Aorta (tissue), 5 donors: ENCODE measurements at regions not wholly inside any gene's neighbourhood (a gene's known extent, or its start where the extent isn't known, plus 50 kb on each side); places are given as distances from the start of the nearest gene placed in this dataset.
"Not testable (repeated sequence)": the region's sequence is repeated elsewhere in the genome, so short reads cannot be mapped to it uniquely, and the experiment has no call there.

Experiments
- ATAC-seq: fragments of 200-7000 bp; cut with Tn5 transposase; one replicate; pipeline ENCODE4 v1.9.1; 2022; ENCODE audit warnings: moderate library complexity; ENCODE audit not compliant: low FRiP score
- DNase-seq, 2 donors: peaks; one replicate each; pipeline ENCODE4 v3.0.0-alpha.2; 2020
- H3K27ac ChIP-seq, 2 donors: one replicate each; pipeline ENCODE4 v1.5.1; 2013; ENCODE audit warnings: low read length in 2 of 2, mild to moderate bottlenecking in 2 of 2, moderate library complexity in 2 of 2, control low read depth in 1 of 2, inconsistent platforms in 1 of 2, low read depth in 1 of 2
- H3K27me3 ChIP-seq, 2 donors: one replicate each; pipeline ENCODE4 v1.6.1; 2013; ENCODE audit warnings: control low read depth in 1 of 2, low read length in 1 of 2, mild to moderate bottlenecking in 1 of 2, moderate library complexity in 1 of 2; ENCODE audit not compliant: insufficient read depth in 2 of 2, control insufficient read depth in 1 of 2
- H3K36me3 ChIP-seq, 2 donors: one replicate each; pipeline ENCODE4 v1.6.1; 2013; ENCODE audit warnings: control low read depth in 1 of 2, low read length in 1 of 2, mild to moderate bottlenecking in 1 of 2; ENCODE audit not compliant: insufficient read depth in 2 of 2, control insufficient read depth in 1 of 2
- H3K4me1 ChIP-seq, 2 donors: one replicate each; pipeline ENCODE4 v1.6.1; 2013; ENCODE audit warnings: low read length in 2 of 2, control low read depth in 1 of 2, mild to moderate bottlenecking in 1 of 2, moderate library complexity in 1 of 2; ENCODE audit not compliant: insufficient read depth in 2 of 2, control insufficient read depth in 1 of 2
- H3K4me3 ChIP-seq, 2 donors: one replicate each; pipeline ENCODE4 v1.5.1; 2013; ENCODE audit warnings: low read length in 2 of 2, control low read depth in 1 of 2, mild to moderate bottlenecking in 1 of 2
- H3K9me3 ChIP-seq: one replicate; pipeline ENCODE4 v1.6.1; 2013; ENCODE audit warnings: mild to moderate bottlenecking, low read length; ENCODE audit not compliant: control insufficient read depth
- WGBS, 2 donors: extraction: QIAGEN DNeasy Blood & Tissue Kit; methylation state at CpG; one replicate each; pipeline ENCODE4 v1.1.7; 2013; 5-methylcytosine and 5-hydroxymethylcytosine counted together
- intact Hi-C, 2 donors: fragments of 100-400 bp; cut with DNase I; formaldehyde crosslinking; loops; one replicate each; pipeline versions ENCODE4 v1.14.2 to v1.15.0; 2022
- donor health status: healthy with polysubstance abuse.
- donor health status: Bipolar disorder and iron deficiency.
- donor health status: DM: no; HTN: no; CAD: no.
- donor health status: DM: no; HTN: no; CAD: no.
- donor health status: DM: yes; HTN: yes; CAD: no.

GRCh38 chr1:191729742-191730141 is 428.5 kb upstream of the RGS18 start:
- WGBS, 2 donors, result 67 to 71% methylated on average over 3 of the region's 3 CpGs
- DNase-seq (no peak), ATAC-seq (no peak)
- peaks cover 0 to 1% of the 10 kb centered on the region in 2 donors for H3K27me3 ChIP-seq
- intact Hi-C loops, result no loop called here
- H3K4me3 ChIP-seq, result no peak overlapping the region
- H3K9me3 ChIP-seq, result peaks cover 4% of the 10 kb centered on the region
- no peaks in the 10 kb centered on the region for H3K36me3 ChIP-seq
- no peak overlapping the region for H3K27ac ChIP-seq
- H3K4me1 ChIP-seq, result no peaks in the 10 kb centered on the region

GRCh38 chr1:191731608-191732302 is 426.5 kb upstream of the RGS18 start:
- H3K9me3 ChIP-seq, H3K4me3 ChIP-seq, ATAC-seq, H3K4me1 ChIP-seq, DNase-seq, H3K27ac ChIP-seq, H3K27me3 ChIP-seq, H3K36me3 ChIP-seq, intact Hi-C loops: not testable (repeated sequence)
- 95 to 96% methylated on average over 28 to 49 of the region's 49 CpGs for WGBS, 2 donors

GRCh38 chr1:191734321-191734720 is 423.9 kb upstream of the RGS18 start:
- Histone ChIP-seq H3K27me3 (no peaks in the 10 kb centered on the region), H3K27ac (no peak overlapping the region), H3K4me3 (no peak overlapping the region), H3K36me3 (no peaks in the 10 kb centered on the region), H3K4me1 (no peaks in the 10 kb centered on the region), H3K9me3 (peaks cover 4% of the 10 kb centered on the region)
- DNase-seq, result no peak
- intact Hi-C loops, result no loop called here
- ATAC-seq, result no peak

- 74 to 80% methylated on average over 2 of the region's 2 CpGs for WGBS, 2 donors
- no peak for ATAC-seq
- Histone ChIP-seq H3K4me3 (no peak overlapping the region), H3K27ac (no peak overlapping the region), H3K27me3 (no peaks in the 10 kb centered on the region), H3K4me1 (no peaks in the 10 kb centered on the region), H3K36me3 (no peaks in the 10 kb centered on the region), H3K9me3 (no peaks in the 10 kb centered on the region)
- intact Hi-C loops, result no loop called here
- DNase-seq, result no peak
Measured at GRCh38 chr1:191739544-191739943, 418.7 kb upstream of the RGS18 start.

GRCh38 chr1:191752342-191752741 is 405.9 kb upstream of the RGS18 start:
- DNase-seq (no peak), ATAC-seq (no peak)
- H3K27me3 ChIP-seq, result no peaks in the 10 kb centered on the region
- intact Hi-C loops, result no loop called here
- no peak overlapping the region for H3K4me3 ChIP-seq
- H3K36me3 ChIP-seq, result no peaks in the 10 kb centered on the region
- H3K4me1 ChIP-seq, result no peaks in the 10 kb centered on the region
- no peaks in the 10 kb centered on the region for H3K9me3 ChIP-seq
- H3K27ac ChIP-seq, result no peak overlapping the region
- WGBS, 2 donors, result 91 to 93% methylated on average over 4 of the region's 4 CpGs

GRCh38 chr1:191760016-191760415 is 398.2 kb upstream of the RGS18 start:
- intact Hi-C loops, result no loop called here
- ATAC-seq, result no peak

GRCh38 chr1:191788551-191788950 is 369.7 kb upstream of the RGS18 start:
- peaks cover 0 to 3% of the 10 kb centered on the region in 2 donors for H3K27me3 ChIP-seq
- H3K4me3 ChIP-seq, result no peak overlapping the region
- no peak overlapping the region for H3K27ac ChIP-seq
- H3K9me3 ChIP-seq, result no peaks in the 10 kb centered on the region
- 9 to 17% methylated on average over 1 of the region's 1 CpG for WGBS, 2 donors
- intact Hi-C loops, result no loop called here
- no peaks in the 10 kb centered on the region for H3K4me1 ChIP-seq
- ATAC-seq, result no peak
- DNase-seq, result no peak
- H3K36me3 ChIP-seq, result no peaks in the 10 kb centered on the region

More at GRCh38 chr1:191760016-191760415, 398.2 kb upstream of the RGS18 start:
- no peaks in the 10 kb centered on the region for H3K36me3 ChIP-seq
- WGBS, 2 donors, result 61 to 62% methylated on average over 2 of the region's 2 CpGs
- H3K4me1 ChIP-seq, result no peaks in the 10 kb centered on the region
- H3K9me3 ChIP-seq, result no peaks in the 10 kb centered on the region
- H3K27ac ChIP-seq, result no peak overlapping the region
- no peak overlapping the region for H3K4me3 ChIP-seq
- DNase-seq, result no peak
- no peaks in the 10 kb centered on the region for H3K27me3 ChIP-seq

GRCh38 chr1:191798178-191798577 is 360.1 kb upstream of the RGS18 start:
- Histone ChIP-seq H3K4me3 (no peak overlapping the region), H3K27ac (no peak overlapping the region), H3K36me3 (no peaks in the 10 kb centered on the region), H3K9me3 (no peaks in the 10 kb centered on the region), H3K4me1 (no peaks in the 10 kb centered on the region), H3K27me3 (no peaks in the 10 kb centered on the region)
- intact Hi-C loops, result no loop called here
- no peak for DNase-seq
- ATAC-seq, result no peak
- 81 to 83% methylated on average over 1 of the region's 1 CpG for WGBS, 2 donors

GRCh38 chr1:191804311-191804710 is 354.0 kb upstream of the RGS18 start:
- Histone ChIP-seq H3K36me3 (no peaks in the 10 kb centered on the region), H3K9me3 (no peaks in the 10 kb centered on the region), H3K4me1 (no peaks in the 10 kb centered on the region), H3K27ac (no peak overlapping the region), H3K27me3 (no peaks in the 10 kb centered on the region), H3K4me3 (no peak overlapping the region)
- no peak for ATAC-seq
- WGBS, 2 donors, result 56 to 66% methylated on average over 3 of the region's 3 CpGs
- intact Hi-C loops, result no loop called here
- no peak for DNase-seq
